ENCODE measurements at regions not wholly inside any gene's neighbourhood (a gene's known extent, or its start where the extent isn't known, plus 50 kb on each side); places are given as distances from the start of the nearest gene placed in this dataset.

GRCh38 chr4:164368894-164369293 lies 385.0 kb upstream of the SMIM31 start:
- Histone ChIP-seq H3K4me3 (ENCODE audit: low read length in 2 of 2) (no peak overlapping the region), H3K27ac (ENCODE audit: low read length) (no peak overlapping the region), H3K4me1 (ENCODE audit: control insufficient read depth, insufficient read depth, low read length) (no peaks in the 10 kb centered on the region), H3K9ac (ENCODE audit: low read length in 2 of 2) (no peak overlapping the region), H3K27me3 (ENCODE audit: control insufficient read depth in 1 of 2, insufficient read depth in 2 of 2, low read length in 2 of 2) (no peaks in the 10 kb centered on the region), H3K9me3 (ENCODE audit: control insufficient read depth in 2 of 2, low read length in 2 of 2) (no peaks in the 10 kb centered on the region), H3K36me3 (ENCODE audit: control insufficient read depth in 2 of 2, insufficient read depth in 2 of 2, low read length in 2 of 2) (no peaks in the 10 kb centered on the region)

GRCh38 chr4:164373021-164373420 lies 380.9 kb upstream of the SMIM31 start:
- no peaks in the 10 kb centered on the region for H3K27me3 ChIP-seq (ENCODE audit: control insufficient read depth in 1 of 2, insufficient read depth in 2 of 2, low read length in 2 of 2)
- no peak overlapping the region for H3K4me3 ChIP-seq (ENCODE audit: low read length in 2 of 2)
- no peaks in the 10 kb centered on the region for H3K9me3 ChIP-seq (ENCODE audit: control insufficient read depth in 2 of 2, low read length in 2 of 2)
- no peak overlapping the region for H3K9ac ChIP-seq (ENCODE audit: low read length in 2 of 2)
- H3K4me1 ChIP-seq (ENCODE audit: control insufficient read depth, insufficient read depth, low read length) = no peaks in the 10 kb centered on the region
- no peaks in the 10 kb centered on the region for H3K36me3 ChIP-seq (ENCODE audit: control insufficient read depth in 2 of 2, insufficient read depth in 2 of 2, low read length in 2 of 2)
- H3K27ac ChIP-seq (ENCODE audit: low read length) = no peak overlapping the region

GRCh38 chr4:164377277-164377676 lies 376.7 kb upstream of the SMIM31 start:
- no peaks in the 10 kb centered on the region for H3K4me1 ChIP-seq (ENCODE audit: control insufficient read depth, insufficient read depth, low read length)
- H3K27ac ChIP-seq (ENCODE audit: low read length) = no peak overlapping the region
- H3K27me3 ChIP-seq (ENCODE audit: control insufficient read depth in 1 of 2, insufficient read depth in 2 of 2, low read length in 2 of 2) = no peaks in the 10 kb centered on the region
- H3K36me3 ChIP-seq (ENCODE audit: control insufficient read depth in 2 of 2, insufficient read depth in 2 of 2, low read length in 2 of 2) = no peaks in the 10 kb centered on the region
- H3K9me3 ChIP-seq (ENCODE audit: control insufficient read depth in 2 of 2, low read length in 2 of 2) = no peaks in the 10 kb centered on the region
- no peak overlapping the region for H3K4me3 ChIP-seq (ENCODE audit: low read length in 2 of 2)
- no peak overlapping the region for H3K9ac ChIP-seq (ENCODE audit: low read length in 2 of 2)

GRCh38 chr4:164378361-164378760 lies 375.6 kb upstream of the SMIM31 start:
- Histone ChIP-seq H3K27me3 (ENCODE audit: control insufficient read depth in 1 of 2, insufficient read depth in 2 of 2, low read length in 2 of 2) (peaks cover 5 to 6% of the 10 kb centered on the region in 2 donors), H3K9me3 (ENCODE audit: control insufficient read depth in 2 of 2, low read length in 2 of 2) (no peaks in the 10 kb centered on the region), H3K4me1 (ENCODE audit: control insufficient read depth, insufficient read depth, low read length) (peaks cover 6% of the 10 kb centered on the region), H3K9ac (ENCODE audit: low read length in 2 of 2) (no peak overlapping the region), H3K27ac (ENCODE audit: low read length) (no peak overlapping the region), H3K4me3 (ENCODE audit: low read length in 2 of 2) (no peak overlapping the region), H3K36me3 (ENCODE audit: control insufficient read depth in 2 of 2, insufficient read depth in 2 of 2, low read length in 2 of 2) (no peaks in the 10 kb centered on the region)

GRCh38 chr4:164379694-164380093 lies 374.2 kb upstream of the SMIM31 start:
- H3K27me3 ChIP-seq (ENCODE audit: control insufficient read depth in 1 of 2, insufficient read depth in 2 of 2, low read length in 2 of 2) = peaks cover 6 to 8% of the 10 kb centered on the region in 2 donors
- H3K4me3 ChIP-seq (ENCODE audit: low read length in 2 of 2) = no peak overlapping the region
- no peaks in the 10 kb centered on the region for H3K9me3 ChIP-seq (ENCODE audit: control insufficient read depth in 2 of 2, low read length in 2 of 2)
- no peak overlapping the region for H3K9ac ChIP-seq (ENCODE audit: low read length in 2 of 2)
- peaks cover 6% of the 10 kb centered on the region for H3K4me1 ChIP-seq (ENCODE audit: control insufficient read depth, insufficient read depth, low read length)
- no peak overlapping the region for H3K27ac ChIP-seq (ENCODE audit: low read length)
- H3K36me3 ChIP-seq (ENCODE audit: control insufficient read depth in 2 of 2, insufficient read depth in 2 of 2, low read length in 2 of 2) = no peaks in the 10 kb centered on the region

- peaks cover 6% of the 10 kb centered on the region for H3K4me1 ChIP-seq (ENCODE audit: control insufficient read depth, insufficient read depth, low read length)
- H3K27ac ChIP-seq (ENCODE audit: low read length) = no peak overlapping the region
- H3K36me3 ChIP-seq (ENCODE audit: control insufficient read depth in 2 of 2, insufficient read depth in 2 of 2, low read length in 2 of 2) = no peaks in the 10 kb centered on the region
- no peak overlapping the region for H3K9ac ChIP-seq (ENCODE audit: low read length in 2 of 2)
- H3K27me3 ChIP-seq (ENCODE audit: control insufficient read depth in 1 of 2, insufficient read depth in 2 of 2, low read length in 2 of 2) = peaks cover 6 to 8% of the 10 kb centered on the region in 2 donors
- no peak overlapping the region for H3K4me3 ChIP-seq (ENCODE audit: low read length in 2 of 2)
- no peaks in the 10 kb centered on the region for H3K9me3 ChIP-seq (ENCODE audit: control insufficient read depth in 2 of 2, low read length in 2 of 2)
Observed at GRCh38 chr4:164381859-164382258, 372.1 kb upstream of the SMIM31 start.

- no peak overlapping the region for H3K27ac ChIP-seq (ENCODE audit: low read length)
- H3K4me3 ChIP-seq (ENCODE audit: low read length in 2 of 2) = peak overlapping the region; percentile 54 to 56
- H3K9ac ChIP-seq (ENCODE audit: low read length in 2 of 2) = no peak overlapping the region
Observed at GRCh38 chr4:164383058-164383357, 370.9 kb upstream of the SMIM31 start.

GRCh38 chr4:164383358-164384220 lies 370.3 kb upstream of the SMIM31 start:
- no peak overlapping the region for H3K9ac ChIP-seq (ENCODE audit: low read length in 2 of 2)
- H3K27ac ChIP-seq (ENCODE audit: low read length) = no peak overlapping the region
- H3K4me3 ChIP-seq (ENCODE audit: low read length in 2 of 2) = peak overlapping the region; percentile 54 to 56
- H3K4me1 ChIP-seq (ENCODE audit: control insufficient read depth, insufficient read depth, low read length) = peaks cover 6% of the 10 kb centered on the region
- no peaks in the 10 kb centered on the region for H3K36me3 ChIP-seq (ENCODE audit: control insufficient read depth in 2 of 2, insufficient read depth in 2 of 2, low read length in 2 of 2)
- peaks cover 6 to 8% of the 10 kb centered on the region in 2 donors for H3K27me3 ChIP-seq (ENCODE audit: control insufficient read depth in 1 of 2, insufficient read depth in 2 of 2, low read length in 2 of 2)
- no peaks in the 10 kb centered on the region for H3K9me3 ChIP-seq (ENCODE audit: control insufficient read depth in 2 of 2, low read length in 2 of 2)

More at GRCh38 chr4:164383058-164383357, 370.9 kb upstream of the SMIM31 start:
- peaks cover 6 to 8% of the 10 kb centered on the region in 2 donors for H3K27me3 ChIP-seq (ENCODE audit: control insufficient read depth in 1 of 2, insufficient read depth in 2 of 2, low read length in 2 of 2)
- peaks cover 6% of the 10 kb centered on the region for H3K4me1 ChIP-seq (ENCODE audit: control insufficient read depth, insufficient read depth, low read length)
- H3K36me3 ChIP-seq (ENCODE audit: control insufficient read depth in 2 of 2, insufficient read depth in 2 of 2, low read length in 2 of 2) = no peaks in the 10 kb centered on the region
- no peaks in the 10 kb centered on the region for H3K9me3 ChIP-seq (ENCODE audit: control insufficient read depth in 2 of 2, low read length in 2 of 2)

GRCh38 chr4:164384416-164384815 lies 369.5 kb upstream of the SMIM31 start:
- H3K9ac ChIP-seq (ENCODE audit: low read length in 2 of 2) = no peak overlapping the region
- no peak overlapping the region for H3K4me3 ChIP-seq (ENCODE audit: low read length in 2 of 2)
- H3K9me3 ChIP-seq (ENCODE audit: control insufficient read depth in 2 of 2, low read length in 2 of 2) = no peaks in the 10 kb centered on the region
- H3K4me1 ChIP-seq (ENCODE audit: control insufficient read depth, insufficient read depth, low read length) = peaks cover 6% of the 10 kb centered on the region
- no peak overlapping the region for H3K27ac ChIP-seq (ENCODE audit: low read length)
- no peaks in the 10 kb centered on the region for H3K36me3 ChIP-seq (ENCODE audit: control insufficient read depth in 2 of 2, insufficient read depth in 2 of 2, low read length in 2 of 2)
- H3K27me3 ChIP-seq (ENCODE audit: control insufficient read depth in 1 of 2, insufficient read depth in 2 of 2, low read length in 2 of 2) = peaks cover 6 to 8% of the 10 kb centered on the region in 2 donors

GRCh38 chr4:164396439-164396838 lies 357.5 kb upstream of the SMIM31 start:
- Histone ChIP-seq H3K9me3 (ENCODE audit: control insufficient read depth in 2 of 2, low read length in 2 of 2) (no peaks in the 10 kb centered on the region), H3K4me3 (ENCODE audit: low read length in 2 of 2) (no peak overlapping the region), H3K9ac (ENCODE audit: low read length in 2 of 2) (no peak overlapping the region), H3K27me3 (ENCODE audit: control insufficient read depth in 1 of 2, insufficient read depth in 2 of 2, low read length in 2 of 2) (no peaks in the 10 kb centered on the region), H3K36me3 (ENCODE audit: control insufficient read depth in 2 of 2, insufficient read depth in 2 of 2, low read length in 2 of 2) (no peaks in the 10 kb centered on the region), H3K4me1 (ENCODE audit: control insufficient read depth, insufficient read depth, low read length) (no peaks in the 10 kb centered on the region), H3K27ac (ENCODE audit: low read length) (no peak overlapping the region)

GRCh38 chr4:164402554-164402953 lies 351.4 kb upstream of the SMIM31 start:
- Histone ChIP-seq H3K27ac (ENCODE audit: low read length) (no peak overlapping the region), H3K27me3 (ENCODE audit: control insufficient read depth in 1 of 2, insufficient read depth in 2 of 2, low read length in 2 of 2) (no peaks in the 10 kb centered on the region), H3K36me3 (ENCODE audit: control insufficient read depth in 2 of 2, insufficient read depth in 2 of 2, low read length in 2 of 2) (no peaks in the 10 kb centered on the region), H3K4me1 (ENCODE audit: control insufficient read depth, insufficient read depth, low read length) (no peaks in the 10 kb centered on the region), H3K9me3 (ENCODE audit: control insufficient read depth in 2 of 2, low read length in 2 of 2) (peaks cover 0 to 2% of the 10 kb centered on the region in 2 donors), H3K4me3 (ENCODE audit: low read length in 2 of 2) (no peak overlapping the region), H3K9ac (ENCODE audit: low read length in 2 of 2) (no peak overlapping the region)
